Gastroesophageal sphincter (tissue), 3 donors: ENCODE measurements at regions not wholly inside any gene's neighbourhood (a gene's known extent, or its start where the extent isn't known, plus 50 kb on each side); places are given as distances from the start of the nearest gene placed in this dataset.

Source experiments
- EP300 ChIP-seq: sonication (generic); formaldehyde crosslinking; IDR thresholded peaks from one replicate; pipeline ENCODE4 v1.6.1; 2017; ENCODE audit warnings: antibody characterized with exemption, mild to moderate bottlenecking
- POLR2A ChIP-seq, 2 donors: fragments of 450-650 bp; IDR thresholded peaks; one replicate each; pipeline ENCODE4 v1.6.1; 2017; ENCODE audit warnings: antibody characterized with exemption in 2 of 2, mild to moderate bottlenecking in 2 of 2, moderate library complexity in 1 of 2
- TF ChIP-seq, protein P1 (sequence below), 4 experiments: fragments of 200-600 bp in 2 of 4; fragments of 450-650 bp in 2 of 4; sonication (generic) in 1 of 4; IDR thresholded peaks; one replicate each; pipeline ENCODE4 v1.5.1; 2017 to 2019; ENCODE audit warnings: antibody characterized with exemption in 4 of 4, mild to moderate bottlenecking in 2 of 4, moderate library complexity in 2 of 4

DNA sequence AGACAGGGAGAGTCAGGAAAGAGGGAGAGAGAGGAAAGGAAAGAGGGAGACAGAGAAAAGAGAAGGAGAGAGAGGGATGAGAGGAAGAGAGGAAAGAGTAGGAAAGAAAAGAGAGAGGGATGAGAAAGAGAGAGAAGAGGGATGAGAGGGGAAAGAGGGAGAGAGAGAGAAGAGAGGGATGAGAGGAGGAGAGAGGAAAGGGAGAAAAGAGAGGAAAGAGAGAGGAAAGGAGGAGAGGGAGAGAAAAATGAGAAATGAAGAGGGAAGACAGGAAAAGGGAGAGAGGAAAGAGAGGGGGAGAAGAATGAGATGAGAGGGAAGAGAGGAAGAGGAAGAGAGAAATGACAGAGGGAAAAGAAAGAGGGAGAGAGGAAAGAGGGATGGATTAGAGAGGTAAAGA is 207.0 kb upstream of the SKOR2 start:
- TF ChIP-seq, protein P1, sequence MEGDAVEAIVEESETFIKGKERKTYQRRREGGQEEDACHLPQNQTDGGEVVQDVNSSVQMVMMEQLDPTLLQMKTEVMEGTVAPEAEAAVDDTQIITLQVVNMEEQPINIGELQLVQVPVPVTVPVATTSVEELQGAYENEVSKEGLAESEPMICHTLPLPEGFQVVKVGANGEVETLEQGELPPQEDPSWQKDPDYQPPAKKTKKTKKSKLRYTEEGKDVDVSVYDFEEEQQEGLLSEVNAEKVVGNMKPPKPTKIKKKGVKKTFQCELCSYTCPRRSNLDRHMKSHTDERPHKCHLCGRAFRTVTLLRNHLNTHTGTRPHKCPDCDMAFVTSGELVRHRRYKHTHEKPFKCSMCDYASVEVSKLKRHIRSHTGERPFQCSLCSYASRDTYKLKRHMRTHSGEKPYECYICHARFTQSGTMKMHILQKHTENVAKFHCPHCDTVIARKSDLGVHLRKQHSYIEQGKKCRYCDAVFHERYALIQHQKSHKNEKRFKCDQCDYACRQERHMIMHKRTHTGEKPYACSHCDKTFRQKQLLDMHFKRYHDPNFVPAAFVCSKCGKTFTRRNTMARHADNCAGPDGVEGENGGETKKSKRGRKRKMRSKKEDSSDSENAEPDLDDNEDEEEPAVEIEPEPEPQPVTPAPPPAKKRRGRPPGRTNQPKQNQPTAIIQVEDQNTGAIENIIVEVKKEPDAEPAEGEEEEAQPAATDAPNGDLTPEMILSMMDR (IDR thresholded peaks at IDR 0.05), result no peak
- TF ChIP-seq EP300, result no peak
- no peak for TF ChIP-seq POLR2A (IDR thresholded peaks at IDR 0.05)
